NCI-H345 treated with DMSO at 0.1 percent for 48 hours (cell line): ENCODE measurements at regions not wholly inside any gene's neighbourhood (a gene's known extent, or its start where the extent isn't known, plus 50 kb on each side); places are given as distances from the start of the nearest gene placed in this dataset.
"Not testable (repeated sequence)": the region's sequence is repeated elsewhere in the genome, so short reads cannot be mapped to it uniquely, and the experiment has no call there.

Experiments used
- DNase-seq: peaks from one replicate; lab custom pipeline; 2025; ENCODE audit not compliant: unreplicated experiment; lab: John Stamatoyannopoulos, UW

DNA sequence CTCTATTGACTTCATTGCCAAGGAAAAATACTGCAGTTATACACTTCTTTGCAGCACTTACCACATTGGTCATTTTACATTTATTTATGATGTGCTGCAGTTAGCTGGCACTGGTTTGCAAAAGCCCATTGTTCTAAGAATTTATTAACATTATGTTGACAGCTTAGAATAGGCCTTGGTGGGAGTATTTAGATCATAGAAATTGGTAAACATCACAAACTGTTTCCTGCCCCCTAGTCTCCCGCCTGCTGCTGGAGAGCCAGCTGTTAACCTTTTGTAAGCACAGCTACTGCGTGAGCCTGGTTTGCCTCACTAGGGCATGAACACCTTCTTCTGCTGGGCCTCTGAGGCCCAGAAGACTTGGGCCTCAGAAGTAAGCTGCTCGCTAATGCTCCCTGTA is 651.4 kb upstream of the GOT2 start:
- DNase-seq: no peak

DNA sequence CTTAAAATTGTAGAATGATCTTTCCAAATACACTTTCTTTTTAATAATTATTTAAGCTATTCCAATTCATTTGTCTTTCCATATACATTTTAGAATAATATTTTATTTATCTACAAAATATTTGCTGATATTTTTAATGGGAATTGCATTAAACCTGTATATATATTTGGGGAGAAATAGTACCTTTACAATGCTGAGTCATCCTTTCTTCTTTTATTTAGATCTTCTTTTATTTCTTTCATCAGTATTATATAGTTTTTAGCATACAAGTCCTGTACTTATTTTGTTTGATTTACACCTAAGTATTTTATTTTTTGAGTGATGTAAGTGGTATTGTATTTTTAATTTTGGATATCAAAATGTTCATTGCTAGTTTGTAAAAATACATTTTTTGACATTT is 639.5 kb upstream of the GOT2 start:
- no peak for DNase-seq

DNA sequence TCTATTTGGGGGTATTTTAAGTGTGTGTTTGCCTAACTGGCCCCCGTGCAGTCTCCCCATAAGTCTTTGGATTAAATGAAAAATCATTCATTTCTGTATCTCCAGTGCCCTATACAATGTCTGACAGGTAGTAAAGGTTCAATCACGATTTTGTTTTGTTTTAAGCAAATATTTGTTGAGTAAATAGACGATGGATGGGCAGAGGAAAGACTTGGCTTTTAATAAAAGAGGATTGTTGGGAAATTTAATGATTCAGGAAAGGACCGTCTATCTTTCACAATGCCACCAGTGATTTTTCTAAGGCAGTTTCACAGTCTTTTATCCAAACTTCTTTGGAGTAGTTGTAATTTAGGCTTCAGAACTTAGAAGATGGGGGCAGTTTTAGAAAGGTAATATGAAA is 636.6 kb upstream of the GOT2 start:
- no peak for DNase-seq

DNA sequence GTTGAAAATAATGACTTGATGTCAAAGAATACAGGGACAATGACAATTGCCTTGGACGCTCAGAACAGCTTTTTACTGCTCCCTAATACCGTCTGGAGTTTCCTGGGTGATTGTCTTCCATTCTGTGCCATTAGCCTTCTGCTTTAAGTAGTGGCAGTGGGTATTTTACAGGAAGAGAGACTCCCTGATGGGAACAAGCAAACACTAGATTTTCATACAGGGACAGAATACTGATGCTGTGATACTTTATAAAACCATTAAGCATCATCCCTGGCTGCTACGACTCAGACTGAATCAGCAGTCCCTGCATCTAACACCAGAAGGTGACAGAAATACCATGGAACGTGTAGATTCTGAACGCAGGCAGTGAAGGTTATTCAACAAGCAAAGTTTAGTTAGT is 635.4 kb upstream of the GOT2 start:
- no peak for DNase-seq

DNA sequence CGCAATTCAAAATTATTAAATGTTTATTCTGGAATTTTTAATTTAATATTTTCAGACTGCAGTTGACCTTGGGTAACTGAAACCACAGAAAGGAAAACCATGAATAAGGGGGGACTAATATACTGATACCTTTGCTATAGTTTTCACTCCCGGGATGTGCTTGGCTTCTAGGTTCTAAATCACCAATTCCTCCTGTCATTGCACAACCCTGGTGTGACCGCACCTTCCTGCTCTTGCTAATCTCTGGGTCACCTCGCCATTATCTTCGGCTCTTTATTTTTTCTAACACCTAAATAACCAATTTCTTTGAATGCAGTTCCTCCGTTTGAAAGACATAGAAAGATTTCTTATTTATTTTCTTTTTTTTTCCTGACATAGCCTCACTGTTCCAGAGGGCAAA is 634.5 kb upstream of the GOT2 start:
- DNase-seq: no peak

DNA sequence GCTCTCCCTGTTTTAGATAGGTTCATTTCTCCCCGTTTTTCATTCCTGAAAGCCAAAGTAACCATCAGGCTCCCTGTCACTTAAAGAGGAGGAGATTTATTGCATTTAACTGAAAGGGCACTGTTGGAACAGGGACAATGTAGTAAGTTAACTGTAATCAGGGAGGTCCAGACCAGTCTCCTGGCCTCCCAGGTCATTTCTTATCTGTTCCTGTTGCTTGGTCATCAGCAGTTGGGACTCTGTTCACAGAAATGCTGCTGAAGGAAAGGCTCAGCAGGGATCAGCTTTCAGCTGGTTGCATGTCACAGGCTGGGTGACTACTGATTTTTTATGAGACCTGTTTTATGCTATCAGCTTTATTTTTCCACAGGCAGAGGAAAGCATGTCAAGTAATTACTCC is 622.6 kb upstream of the GOT2 start:
- DNase-seq: no peak

DNA sequence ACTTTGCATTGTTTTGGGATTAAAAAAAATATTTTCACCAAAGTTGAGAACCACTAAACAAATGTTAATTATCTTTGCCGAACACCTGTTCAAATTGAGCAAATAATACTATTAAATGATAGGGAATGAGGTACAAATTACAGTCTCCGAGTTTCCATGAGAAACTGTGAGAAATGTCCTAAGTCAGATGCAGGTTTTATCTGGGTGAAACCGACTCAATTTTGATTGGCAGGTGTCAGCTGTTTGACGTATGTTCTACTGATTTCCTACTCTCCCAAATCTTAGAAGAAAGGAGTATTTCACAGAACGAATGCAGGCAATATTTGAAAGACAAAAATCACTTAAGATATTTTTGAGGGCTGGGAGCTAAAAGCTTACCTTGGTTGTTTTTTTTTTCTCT is 622.0 kb upstream of the GOT2 start:
- DNase-seq: no peak

DNA sequence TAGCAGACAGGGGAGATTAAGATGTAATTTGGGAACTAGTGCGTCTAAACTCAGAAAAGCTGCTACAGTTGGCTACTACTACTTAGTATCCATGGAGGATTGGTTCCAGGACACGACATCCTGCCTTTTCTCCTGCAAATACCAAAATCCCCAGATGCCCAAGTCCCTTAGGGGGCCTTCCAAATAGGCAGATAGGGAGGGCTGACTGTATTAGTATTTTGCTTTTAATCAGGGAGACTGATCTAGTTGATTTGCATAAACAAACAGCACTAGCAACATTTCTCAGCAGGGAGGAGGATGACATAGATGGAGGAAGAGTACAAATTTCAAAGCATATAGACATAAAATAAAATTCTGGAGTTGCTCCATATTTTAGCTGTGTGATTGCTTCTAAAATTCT is 621.6 kb upstream of the GOT2 start:
- DNase-seq: no peak

DNA sequence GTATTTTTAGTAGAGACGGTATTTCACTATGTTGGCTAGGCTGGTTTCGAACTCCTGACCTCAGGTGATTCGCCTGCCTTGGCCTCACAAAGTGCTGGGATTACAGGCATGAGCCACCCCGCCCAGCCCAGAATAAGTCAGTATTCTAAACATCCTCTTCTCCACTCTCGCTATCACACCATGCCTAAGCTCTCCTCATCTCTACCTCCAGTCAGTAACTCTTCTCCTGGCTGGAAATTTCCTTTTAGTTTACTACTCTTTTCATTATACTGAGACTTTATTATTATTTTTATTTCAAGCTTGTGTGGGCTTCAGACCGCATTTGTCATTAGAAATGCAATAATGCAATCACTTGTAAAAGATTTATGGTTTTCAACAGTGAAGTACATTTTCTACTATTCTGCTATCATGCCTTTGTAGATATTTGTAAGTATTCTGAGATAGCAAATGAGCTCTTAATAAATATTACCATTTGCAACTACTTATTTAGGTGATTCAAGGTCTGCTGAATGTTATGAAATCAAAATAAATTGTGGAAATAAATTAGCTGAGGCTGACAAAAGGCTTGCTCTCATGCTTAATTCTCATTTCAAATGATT is 617.3 kb upstream of the GOT2 start:
- DNase-seq: no peak

DNA sequence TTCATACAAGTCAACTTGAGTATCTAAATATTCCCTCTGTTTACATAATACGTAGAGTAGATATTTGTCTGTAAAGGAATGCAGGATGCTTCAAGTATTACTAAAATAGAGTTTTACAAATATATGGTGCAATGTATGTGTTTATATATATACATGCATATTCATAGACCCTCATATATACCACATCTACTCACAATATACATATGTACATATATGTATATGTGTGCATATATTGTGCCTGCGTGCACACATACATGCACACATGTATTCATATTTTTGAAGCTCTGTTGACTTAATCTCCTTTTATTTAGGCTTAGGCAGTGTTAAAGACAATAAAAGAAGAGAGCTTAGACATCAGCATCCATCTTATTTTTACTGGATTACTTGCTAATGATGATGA is 616.6 kb upstream of the GOT2 start:
- no peak for DNase-seq

DNA sequence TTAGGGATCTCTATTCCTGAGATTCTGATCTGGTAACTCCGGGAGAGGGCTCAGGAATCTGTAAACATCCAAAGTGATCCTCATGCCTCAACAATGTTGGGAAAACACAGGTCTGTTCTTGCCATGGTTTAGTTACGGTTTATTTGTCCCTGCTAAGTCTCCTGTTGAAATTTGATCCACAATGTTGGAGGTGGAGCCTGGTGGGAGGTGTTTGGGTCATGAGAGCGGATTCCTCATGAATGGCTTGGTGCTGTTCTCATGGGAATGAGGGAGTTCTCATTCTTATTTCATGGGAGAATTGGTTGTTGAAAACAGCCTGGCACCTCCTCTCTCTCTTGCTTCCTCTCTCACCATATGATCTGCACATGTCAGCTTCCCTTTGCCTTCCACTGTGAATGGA is 608.6 kb upstream of the GOT2 start:
- no peak for DNase-seq

DNA sequence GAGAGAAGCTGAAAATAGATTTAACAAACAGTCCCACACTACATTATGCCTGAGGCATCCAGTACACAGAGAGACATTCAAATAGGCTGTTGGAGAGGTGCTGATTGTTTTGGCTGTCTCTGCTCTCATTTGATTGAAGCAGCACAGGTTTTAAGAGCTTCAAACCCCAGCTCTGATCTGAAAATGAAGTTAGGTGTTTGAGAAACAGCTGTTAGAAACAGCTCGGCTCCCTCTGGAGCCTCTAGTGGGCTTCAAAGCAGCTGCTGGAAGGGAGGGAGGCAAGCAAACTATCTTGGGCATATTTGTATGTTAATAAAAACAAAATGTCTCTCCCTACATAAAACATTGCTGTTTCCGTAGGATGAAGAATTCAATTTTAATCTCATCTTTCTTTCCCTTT is 607.3 kb upstream of the GOT2 start:
- DNase-seq: no peak

DNA sequence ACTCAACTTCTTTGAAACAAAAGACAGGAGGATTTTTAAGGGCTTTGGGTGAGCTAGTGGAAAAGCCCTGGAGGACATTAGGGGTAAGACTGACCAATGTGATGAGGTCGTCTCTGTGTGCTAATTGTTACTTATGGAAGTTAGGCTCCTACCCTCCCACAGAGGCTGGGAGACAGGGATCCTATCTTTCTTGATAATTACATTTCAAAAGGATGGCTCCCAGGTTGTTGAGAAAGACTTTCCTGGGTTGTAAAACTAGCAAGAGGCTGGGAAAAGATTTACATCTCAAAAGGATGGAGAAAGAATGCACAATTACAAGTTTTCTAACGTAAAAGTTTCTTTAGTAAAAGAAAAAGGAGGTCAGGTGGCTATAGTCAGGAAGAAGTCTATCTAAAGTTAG is 605.8 kb upstream of the GOT2 start:
- DNase-seq: no peak

DNA sequence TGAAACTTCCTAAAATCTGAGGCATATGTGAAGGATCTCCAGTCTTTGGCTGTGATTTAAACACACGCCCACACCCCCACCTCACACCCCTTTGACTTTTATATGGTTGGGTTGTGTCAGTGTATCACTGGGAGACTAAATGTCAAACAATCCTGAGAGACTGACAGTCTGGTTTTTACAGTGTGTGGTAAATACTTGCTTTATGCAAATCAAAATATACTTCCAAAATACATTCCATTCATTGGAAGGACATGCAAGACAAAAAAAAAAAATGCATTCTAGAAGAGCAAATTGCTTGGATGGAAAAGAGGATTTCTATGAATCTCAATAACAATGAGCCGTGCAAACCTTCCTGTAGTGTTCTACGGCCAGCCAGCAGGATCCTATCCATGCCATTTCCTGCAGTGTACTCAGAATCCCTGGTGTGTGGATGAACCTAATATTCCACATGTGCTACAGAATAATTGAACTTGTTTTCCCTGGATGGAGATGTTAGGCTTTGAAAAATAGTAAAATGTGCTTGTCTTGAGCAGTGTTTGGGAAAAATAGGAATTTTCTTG is 602.1 kb upstream of the GOT2 start:
- no peak for DNase-seq

DNA sequence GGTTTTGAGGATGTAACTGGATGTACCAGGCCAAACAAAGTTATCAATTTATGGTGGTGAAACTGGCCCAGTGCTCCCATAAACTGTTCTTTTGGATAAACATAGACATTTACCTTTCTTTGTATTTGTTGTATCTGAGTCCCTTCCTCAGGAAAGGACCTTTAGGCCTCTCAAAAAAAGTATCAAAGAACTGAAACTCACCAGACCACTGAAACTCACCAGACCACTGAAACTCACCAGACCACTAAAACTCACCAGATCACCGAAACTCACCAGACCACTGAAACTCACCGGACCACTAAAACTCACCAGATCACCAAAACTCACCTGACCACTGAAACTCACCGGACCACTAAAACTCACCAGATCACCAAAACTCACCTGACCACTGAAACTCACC is 597.6 kb upstream of the GOT2 start:
- not testable (repeated sequence) for DNase-seq

DNA sequence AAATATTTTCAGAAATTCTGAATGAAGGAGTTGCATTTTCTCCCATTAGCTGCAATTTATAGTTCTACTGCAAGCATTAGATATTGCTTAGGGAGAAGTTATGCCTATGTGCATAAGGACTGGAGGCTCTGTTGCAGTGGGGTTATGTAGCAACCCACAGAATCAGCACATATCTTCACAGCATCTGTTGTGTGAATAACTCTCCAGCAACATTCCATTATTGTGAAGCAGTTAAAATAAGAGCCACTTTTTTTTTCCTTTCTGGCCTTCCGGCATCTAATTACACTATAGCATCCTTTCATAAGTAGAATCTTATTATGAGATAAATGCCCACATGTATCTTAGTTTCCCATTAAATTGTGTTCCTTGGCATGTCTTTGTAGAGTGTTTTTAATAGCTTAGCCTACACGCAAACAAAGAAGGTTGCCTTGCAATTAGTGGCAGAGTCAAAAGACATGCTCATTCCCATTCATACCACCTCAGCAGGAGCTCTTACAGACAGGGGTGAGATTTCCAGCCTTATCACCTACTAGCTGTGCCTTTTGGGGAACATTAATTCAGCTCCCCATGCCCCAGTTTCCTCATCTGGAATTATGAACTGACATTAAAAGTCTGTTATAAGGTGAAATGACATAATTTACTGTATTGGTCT is 596.0 kb upstream of the GOT2 start:
- DNase-seq: no peak

DNA sequence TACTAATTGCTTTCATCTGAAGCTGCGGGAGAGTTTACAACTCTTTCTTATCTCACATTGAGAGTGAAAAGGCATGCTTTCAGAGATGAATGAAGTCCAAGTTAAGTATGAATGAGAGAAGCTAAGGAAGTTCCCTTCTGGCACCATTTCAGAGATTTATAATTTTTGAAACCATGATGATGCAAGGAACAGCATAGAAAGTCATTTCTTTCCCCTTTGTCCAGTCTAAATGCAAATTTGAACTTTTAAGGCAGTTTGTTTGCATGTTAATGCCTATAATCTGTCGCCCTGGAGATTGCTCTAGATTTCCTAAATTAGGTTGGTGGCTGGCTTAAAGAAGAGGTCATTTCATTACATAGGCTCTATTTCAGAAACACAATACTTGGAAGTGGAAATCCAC is 594.8 kb upstream of the GOT2 start:
- no peak for DNase-seq

DNA sequence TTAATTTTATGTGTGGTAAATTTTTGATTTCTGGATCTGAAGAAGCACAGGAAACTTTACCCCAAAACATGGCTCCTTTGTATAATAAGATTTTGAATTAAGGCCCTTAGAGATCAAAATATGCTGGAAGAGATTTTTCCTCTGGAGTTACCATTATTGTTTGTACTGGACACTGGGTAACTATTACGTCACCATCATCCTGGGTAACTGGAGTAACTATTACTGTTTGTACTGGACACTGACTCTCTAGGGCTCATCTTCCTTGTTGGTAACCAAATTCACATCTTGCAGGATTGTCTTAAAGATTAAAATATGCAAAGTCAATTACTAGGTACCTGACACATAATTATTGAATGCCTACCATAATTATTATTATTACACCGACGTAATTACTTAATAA is 593.8 kb upstream of the GOT2 start:
- DNase-seq: no peak

DNA sequence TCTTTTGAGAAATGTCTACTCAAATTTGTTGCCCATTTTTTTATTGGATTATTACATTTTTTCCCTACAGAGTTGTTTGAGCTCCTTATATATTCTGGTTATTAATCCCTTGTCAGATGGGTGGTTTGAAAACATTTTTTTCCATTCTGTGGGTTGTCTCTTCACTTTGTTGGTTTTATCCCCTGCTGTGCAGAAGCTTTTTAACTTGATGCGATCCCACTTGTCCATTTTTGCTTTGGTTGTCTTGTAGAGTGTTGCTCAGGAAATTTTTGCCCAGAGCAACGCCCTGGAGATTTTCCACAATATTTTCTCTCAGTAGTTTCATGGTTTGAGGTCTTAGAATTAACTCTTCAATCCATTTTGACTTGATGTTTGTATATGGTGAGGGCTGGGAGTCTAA is 592.8 kb upstream of the GOT2 start:
- no peak for DNase-seq

DNA sequence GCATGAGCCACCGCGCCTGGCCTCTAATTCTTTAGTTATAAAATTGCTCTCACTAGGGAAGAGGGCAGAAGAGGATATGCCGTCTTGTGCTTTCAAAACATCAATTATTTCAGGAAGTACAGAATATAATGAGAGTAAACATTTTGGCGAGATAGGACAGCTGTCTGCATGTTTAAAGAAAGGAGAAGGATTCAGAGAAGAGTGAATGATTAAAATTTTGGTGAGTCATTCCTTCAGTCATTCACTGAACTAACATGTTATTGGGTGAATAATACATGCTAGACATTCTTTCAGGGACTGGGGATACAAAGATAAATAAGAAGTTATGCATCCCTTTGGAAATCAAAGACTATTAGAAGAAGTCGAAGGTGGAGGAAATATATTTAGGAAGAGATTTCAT is 590.3 kb upstream of the GOT2 start:
- no peak for DNase-seq

DNA sequence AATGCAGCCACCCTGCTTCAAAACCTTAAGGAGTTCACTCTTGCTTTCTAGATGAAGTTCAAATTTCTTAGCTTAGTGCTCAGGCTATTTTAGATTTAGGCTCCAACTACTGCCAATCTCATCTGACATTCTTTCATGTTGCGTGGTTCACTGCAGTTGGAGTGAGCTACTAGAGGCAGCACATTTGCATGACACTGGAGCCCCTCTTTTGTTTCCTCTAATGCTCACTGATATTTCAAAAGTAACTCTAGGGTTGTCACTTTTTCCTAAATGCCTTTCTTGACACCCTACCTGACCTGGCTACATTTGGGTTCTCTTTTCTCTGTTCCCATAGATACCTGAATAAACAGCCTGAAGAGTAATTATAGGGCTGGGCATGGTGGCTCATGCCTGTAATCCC is 586.5 kb upstream of the GOT2 start:
- no peak for DNase-seq

DNA sequence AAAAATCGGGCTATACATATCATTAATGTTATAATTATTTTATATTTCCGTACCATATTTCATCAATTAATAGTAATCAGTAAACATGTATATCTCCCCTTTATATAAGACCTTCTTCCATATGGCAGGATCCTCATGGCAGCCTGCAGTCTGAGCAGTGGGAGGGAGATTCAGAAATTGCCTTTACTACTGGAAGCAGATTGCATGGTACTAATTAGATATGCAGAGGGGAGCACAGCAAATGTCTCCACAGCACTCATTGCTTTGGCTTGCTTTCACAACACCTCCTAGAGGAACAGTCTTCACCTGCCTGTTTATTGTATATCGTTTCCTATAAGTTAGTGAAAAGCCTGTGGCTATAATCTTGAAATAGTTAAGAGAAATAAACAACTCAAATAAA is 585.8 kb upstream of the GOT2 start:
- no peak for DNase-seq

DNA sequence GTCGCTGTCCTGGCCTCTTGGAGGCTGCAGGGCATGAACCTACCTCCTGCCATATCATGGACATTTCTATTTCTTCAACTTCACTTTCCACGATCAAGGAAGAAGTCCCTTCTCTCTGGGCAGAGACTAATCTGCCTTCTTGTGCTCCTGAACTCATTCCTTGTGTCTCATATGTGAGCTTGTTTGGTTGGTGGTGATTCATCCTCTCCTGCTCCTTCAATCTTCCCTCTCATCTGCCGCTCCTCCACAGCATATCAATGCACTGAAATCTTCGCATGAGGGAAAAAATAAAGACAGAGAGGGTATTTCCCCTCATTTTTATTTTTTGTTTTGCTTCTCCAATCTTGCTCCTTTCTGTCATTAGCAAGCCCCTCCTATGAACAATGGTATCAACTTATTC is 571.7 kb upstream of the GOT2 start:
- DNase-seq: no peak
